Prostate gland (tissue), 2 donors: ENCODE measurements at regions not wholly inside any gene's neighbourhood (a gene's known extent, or its start where the extent isn't known, plus 50 kb on each side); places are given as distances from the start of the nearest gene placed in this dataset.

ENCODE experiments used
- DNase-seq: peaks from one replicate; pipeline ENCODE4 v3.0.0-alpha.2; 2019; ENCODE audit warnings: low spot score
- H3K27ac ChIP-seq, 2 donors: fragments of 200-600 bp; sonication (generic); 2 replicates each; pipeline ENCODE4 v1.5.1; 2017 to 2019
- H3K27me3 ChIP-seq: fragments of 200-600 bp; sonication (generic); replicated peaks from 2 replicates; pipeline ENCODE4 v1.5.1; 2019; ENCODE audit not compliant: insufficient read depth
- H3K36me3 ChIP-seq, 2 donors: fragments of 200-600 bp; sonication (generic); 1 replicate in 1 of 2; 2 replicates in 1 of 2; pipeline versions ENCODE4 v1.5.1 to v1.8.1; 2017 to 2019
- H3K4me1 ChIP-seq: fragments of 200-600 bp; sonication (generic); replicated peaks from 2 replicates; pipeline ENCODE4 v1.5.1; 2019
- H3K4me3 ChIP-seq, 2 donors: fragments of 200-600 bp; sonication (generic); 2 replicates each; pipeline ENCODE4 v1.5.1; 2017 to 2019
- H3K9me3 ChIP-seq: fragments of 200-600 bp; sonication (generic); 2 replicates; pipeline ENCODE4 v1.5.1; 2017
- CTCF ChIP-seq, 4 experiments: fragments of 200-600 bp in 2 of 4; fragments of 450-650 bp in 2 of 4; sonication (generic) in 2 of 4; IDR thresholded peaks; 1 replicate in 3 of 4; 2 replicates in 1 of 4; pipeline ENCODE4 v1.5.1; 2016 to 2019; ENCODE audit warnings: antibody characterized with exemption in 4 of 4, mild to moderate bottlenecking in 2 of 4, moderate library complexity in 2 of 4
- POLR2A ChIP-seq: fragments of 450-650 bp; IDR thresholded peaks from one replicate; pipeline ENCODE4 v1.6.1; 2016; ENCODE audit warnings: antibody characterized with exemption, mild to moderate bottlenecking
- POLR2AphosphoS5 ChIP-seq: sonication (generic); formaldehyde crosslinking; IDR thresholded peaks from one replicate; pipeline ENCODE4 v1.6.1; 2017; ENCODE audit warnings: antibody characterized with exemption
- WGBS: methylation state at CpG from one replicate; pipeline ENCODE4 v1.1.5; 2018; 5-methylcytosine and 5-hydroxymethylcytosine counted together
- intact Hi-C: fragments of 100-400 bp; cut with DNase I; formaldehyde crosslinking; loops from one replicate; pipeline ENCODE4 v1.14.2; 2022

GRCh38 chr2:20540587-20541293 is 93.9 kb downstream of the RHOB start:
- no peaks in the 10 kb centered on the region for H3K27me3 ChIP-seq
- H3K36me3 ChIP-seq, result no peaks in the 10 kb centered on the region
- no peak for TF ChIP-seq POLR2A
- TF ChIP-seq POLR2AphosphoS5, result peak; percentile 20
- WGBS, result 71% methylated on average over 16 of the region's 16 CpGs
- H3K27ac ChIP-seq, result peak overlapping the region; percentile 68 to 80
- H3K4me3 ChIP-seq, result no peak overlapping the region
- DNase-seq, result peak; percentile 33
- peaks cover 12% of the 10 kb centered on the region for H3K4me1 ChIP-seq
- no peaks in the 10 kb centered on the region for H3K9me3 ChIP-seq
- intact Hi-C loops, result no loop called here

GRCh38 chr2:20541294-20541640 is 94.4 kb downstream of the RHOB start:
- Histone ChIP-seq H3K36me3 (no peaks in the 10 kb centered on the region), H3K4me3 (no peak overlapping the region), H3K27ac (peak overlapping the region in 1 of 2 donors; percentile 80), H3K4me1 (peaks cover 9% of the 10 kb centered on the region), H3K9me3 (no peaks in the 10 kb centered on the region), H3K27me3 (no peaks in the 10 kb centered on the region)
- WGBS, result 89% methylated on average over 7 of the region's 7 CpGs
- no peak for DNase-seq
- intact Hi-C loops, result no loop called here
- no peak for TF ChIP-seq CTCF (IDR thresholded peaks at IDR 0.05)
- TF ChIP-seq POLR2AphosphoS5, result no peak

GRCh38 chr2:20541651-20542050 is 94.8 kb downstream of the RHOB start:
- no peaks in the 10 kb centered on the region for H3K36me3 ChIP-seq

GRCh38 chr2:20542269-20542668 is 95.4 kb downstream of the RHOB start:
- Histone ChIP-seq H3K27me3 (no peaks in the 10 kb centered on the region), H3K9me3 (no peaks in the 10 kb centered on the region), H3K27ac (no peak overlapping the region), H3K4me3 (no peak overlapping the region), H3K4me1 (no peaks in the 10 kb centered on the region), H3K36me3 (no peaks in the 10 kb centered on the region)
- 96% methylated on average over 13 of the region's 13 CpGs for WGBS
- TF ChIP-seq POLR2A, result no peak
- no peak for TF ChIP-seq POLR2AphosphoS5
- no peak for TF ChIP-seq CTCF (IDR thresholded peaks at IDR 0.05)
- intact Hi-C loops, result no loop called here
- DNase-seq, result no peak

More at GRCh38 chr2:20541651-20542050, 94.8 kb downstream of the RHOB start:
- Histone ChIP-seq H3K4me1 (peaks cover 5% of the 10 kb centered on the region), H3K9me3 (no peaks in the 10 kb centered on the region), H3K27ac (no peak overlapping the region), H3K4me3 (no peak overlapping the region), H3K27me3 (no peaks in the 10 kb centered on the region)
- WGBS, result 74% methylated on average over 5 of the region's 5 CpGs
- TF ChIP-seq POLR2A, result no peak
- no peak for TF ChIP-seq CTCF (IDR thresholded peaks at IDR 0.05)
- no peak for TF ChIP-seq POLR2AphosphoS5
- DNase-seq, result no peak
- intact Hi-C loops, result no loop called here

- DNase-seq, result no peak
- WGBS, result 84% methylated on average over 13 of the region's 13 CpGs
- no peak for TF ChIP-seq POLR2A
- TF ChIP-seq CTCF (IDR thresholded peaks at IDR 0.05), result no peak
- TF ChIP-seq POLR2AphosphoS5, result no peak
Observed at GRCh38 chr2:20542746-20543468, 96.0 kb downstream of the RHOB start.

More at GRCh38 chr2:20542746-20543468, 96.0 kb downstream of the RHOB start:
- H3K27ac ChIP-seq, result no peak overlapping the region
- no peaks in the 10 kb centered on the region for H3K9me3 ChIP-seq
- no peaks in the 10 kb centered on the region for H3K4me1 ChIP-seq
- no peak overlapping the region for H3K4me3 ChIP-seq
- H3K36me3 ChIP-seq, result no peaks in the 10 kb centered on the region
- intact Hi-C loops, result no loop called here
- H3K27me3 ChIP-seq, result no peaks in the 10 kb centered on the region
